ENCODE measurements at regions not wholly inside any gene's neighbourhood (a gene's known extent, or its start where the extent isn't known, plus 50 kb on each side); places are given as distances from the start of the nearest gene placed in this dataset.
A peak's percentile ranks its signal among the peaks of the same experiment; 100 is the strongest.

GRCh38 chr16:75847172-75847571, 120.9 kb upstream of the CPHXL start:
- Histone ChIP-seq H3K4me1 (ENCODE audit: control insufficient read depth in 2 of 3, insufficient read depth in 2 of 3, low read depth in 1 of 3, low read length in 3 of 3) (no peaks in the 10 kb centered on the region), H3K4me3 (ENCODE audit: low read length in 3 of 3) (no peak overlapping the region), H3K27me3 (ENCODE audit: control insufficient read depth, insufficient read depth, low read length) (no peaks in the 10 kb centered on the region), H3K27ac (ENCODE audit: low read depth in 2 of 2, low read length in 2 of 2) (no peak overlapping the region), H3K9me3 (ENCODE audit: control insufficient read depth in 2 of 3, insufficient read depth in 1 of 3, low read length in 3 of 3) (no peaks in the 10 kb centered on the region), H3K9ac (ENCODE audit: low read length in 3 of 3) (no peak overlapping the region), H3K36me3 (ENCODE audit: control insufficient read depth in 2 of 3, insufficient read depth in 3 of 3, low read length in 3 of 3) (no peaks in the 10 kb centered on the region)
- no peak for TF ChIP-seq CTCF (IDR thresholded peaks at IDR 0.05; ENCODE audit: borderline replicate concordance, extremely low read depth, insufficient read depth)
- no peak for DNase-seq
- no peak for FAIRE-seq
- intact Hi-C loops (cut with DNase I) = no loop called here

GRCh38 chr16:75854152-75854551, 127.9 kb upstream of the CPHXL start:
- Histone ChIP-seq H3K4me1 (ENCODE audit: control insufficient read depth in 2 of 3, insufficient read depth in 2 of 3, low read depth in 1 of 3, low read length in 3 of 3) (no peaks in the 10 kb centered on the region), H3K27ac (ENCODE audit: low read depth in 2 of 2, low read length in 2 of 2) (no peak overlapping the region), H3K4me3 (ENCODE audit: low read length in 3 of 3) (no peak overlapping the region), H3K27me3 (ENCODE audit: control insufficient read depth, insufficient read depth, low read length) (no peaks in the 10 kb centered on the region), H3K9ac (ENCODE audit: low read length in 3 of 3) (no peak overlapping the region), H3K9me3 (ENCODE audit: control insufficient read depth in 2 of 3, insufficient read depth in 1 of 3, low read length in 3 of 3) (no peaks in the 10 kb centered on the region), H3K36me3 (ENCODE audit: control insufficient read depth in 2 of 3, insufficient read depth in 3 of 3, low read length in 3 of 3) (no peaks in the 10 kb centered on the region)
- intact Hi-C loops (cut with DNase I) = no loop called here
- no peak for DNase-seq
- no peak for FAIRE-seq
- TF ChIP-seq CTCF (IDR thresholded peaks at IDR 0.05; ENCODE audit: borderline replicate concordance, extremely low read depth, insufficient read depth) = no peak

GRCh38 chr16:75860326-75861053, 134.2 kb upstream of the CPHXL start:
- H3K4me3 ChIP-seq (ENCODE audit: low read length in 3 of 3) = no peak overlapping the region
- no peak for TF ChIP-seq CTCF (IDR thresholded peaks at IDR 0.05; ENCODE audit: borderline replicate concordance, extremely low read depth, insufficient read depth)
- DNase-seq (peak; percentile 40 to 85 (median 73)), FAIRE-seq (no peak)
- no peaks in the 10 kb centered on the region for H3K4me1 ChIP-seq (ENCODE audit: control insufficient read depth in 2 of 3, insufficient read depth in 2 of 3, low read depth in 1 of 3, low read length in 3 of 3)
- no peak overlapping the region for H3K9ac ChIP-seq (ENCODE audit: low read length in 3 of 3)
- H3K36me3 ChIP-seq (ENCODE audit: control insufficient read depth in 2 of 3, insufficient read depth in 3 of 3, low read length in 3 of 3) = no peaks in the 10 kb centered on the region
- intact Hi-C loops (cut with DNase I) = no loop called here
- no peaks in the 10 kb centered on the region for H3K27me3 ChIP-seq (ENCODE audit: control insufficient read depth, insufficient read depth, low read length)
- no peak overlapping the region for H3K27ac ChIP-seq (ENCODE audit: low read depth in 2 of 2, low read length in 2 of 2)
- H3K9me3 ChIP-seq (ENCODE audit: control insufficient read depth in 2 of 3, insufficient read depth in 1 of 3, low read length in 3 of 3) = no peaks in the 10 kb centered on the region

All from kidney (tissue), 13 donors.